Left ventricle myocardium inferior (tissue), 1 donor: ENCODE measurements at regions not wholly inside any gene's neighbourhood (a gene's known extent, or its start where the extent isn't known, plus 50 kb on each side); places are given as distances from the start of the nearest gene placed in this dataset.
A peak's percentile ranks its signal among the peaks of the same experiment; 100 is the strongest.

Experiments used
- DNase-seq: peaks from one replicate; pipeline ENCODE4 v3.0.0-alpha.2; 2020
- H3K27ac ChIP-seq: fragments of 200-600 bp; replicated peaks from 2 replicates; pipeline ENCODE4 v1.8.0; 2021
- H3K27me3 ChIP-seq: fragments of 200-600 bp; 2 replicates; pipeline ENCODE4 v1.8.0; 2021; ENCODE audit warnings: low read depth
- H3K36me3 ChIP-seq: fragments of 200-600 bp; 2 replicates; pipeline ENCODE4 v1.8.0; 2021
- H3K4me1 ChIP-seq: fragments of 200-600 bp; 2 replicates; pipeline ENCODE4 v1.8.0; 2021
- H3K4me3 ChIP-seq: fragments of 200-600 bp; 2 replicates; pipeline ENCODE4 v1.8.0; 2021; ENCODE audit warnings: mild to moderate bottlenecking, moderate library complexity
- H3K9me3 ChIP-seq: fragments of 200-600 bp; replicated peaks from 2 replicates; pipeline ENCODE4 v1.8.0; 2021
- intact Hi-C: fragments of 100-400 bp; cut with micrococcal nuclease; formaldehyde crosslinking; loops from one replicate; pipeline ENCODE4 v1.11.0; 2022
- TF ChIP-seq, protein P1 (sequence below): fragments of 200-600 bp; IDR thresholded peaks from 2 replicates; pipeline ENCODE4 v1.8.0; 2021; ENCODE audit warnings: antibody characterized with exemption, mild to moderate bottlenecking, borderline replicate concordance
- donor health status: DM: no; HTN: yes; CAD: no; lungs with severe emphysema.

DNA sequence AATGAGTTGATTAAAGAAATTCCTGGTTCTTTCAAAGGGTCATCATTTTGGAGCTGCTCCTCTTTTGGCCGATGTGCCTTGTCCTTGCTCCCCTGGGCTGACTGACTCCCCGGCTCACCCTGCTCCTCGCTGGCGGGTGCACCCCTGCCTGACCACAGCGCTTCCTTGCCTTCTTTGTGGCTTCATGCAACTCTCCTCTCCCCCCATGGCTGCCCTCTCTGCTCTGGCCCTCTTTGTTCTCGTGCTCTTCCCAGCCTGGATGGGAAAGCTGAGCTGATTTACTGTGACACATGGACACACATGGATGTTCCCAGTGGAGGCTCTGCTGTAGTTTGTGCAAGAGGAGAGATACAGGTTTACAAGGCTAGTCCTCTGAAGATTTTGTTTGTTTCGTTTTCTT lies 234.6 kb downstream of the HAUS1 start:
- H3K4me3 ChIP-seq = no peak overlapping the region
- no peaks in the 10 kb centered on the region for H3K36me3 ChIP-seq
- DNase-seq = no peak
- H3K27me3 ChIP-seq = no peaks in the 10 kb centered on the region
- TF ChIP-seq, protein P1, sequence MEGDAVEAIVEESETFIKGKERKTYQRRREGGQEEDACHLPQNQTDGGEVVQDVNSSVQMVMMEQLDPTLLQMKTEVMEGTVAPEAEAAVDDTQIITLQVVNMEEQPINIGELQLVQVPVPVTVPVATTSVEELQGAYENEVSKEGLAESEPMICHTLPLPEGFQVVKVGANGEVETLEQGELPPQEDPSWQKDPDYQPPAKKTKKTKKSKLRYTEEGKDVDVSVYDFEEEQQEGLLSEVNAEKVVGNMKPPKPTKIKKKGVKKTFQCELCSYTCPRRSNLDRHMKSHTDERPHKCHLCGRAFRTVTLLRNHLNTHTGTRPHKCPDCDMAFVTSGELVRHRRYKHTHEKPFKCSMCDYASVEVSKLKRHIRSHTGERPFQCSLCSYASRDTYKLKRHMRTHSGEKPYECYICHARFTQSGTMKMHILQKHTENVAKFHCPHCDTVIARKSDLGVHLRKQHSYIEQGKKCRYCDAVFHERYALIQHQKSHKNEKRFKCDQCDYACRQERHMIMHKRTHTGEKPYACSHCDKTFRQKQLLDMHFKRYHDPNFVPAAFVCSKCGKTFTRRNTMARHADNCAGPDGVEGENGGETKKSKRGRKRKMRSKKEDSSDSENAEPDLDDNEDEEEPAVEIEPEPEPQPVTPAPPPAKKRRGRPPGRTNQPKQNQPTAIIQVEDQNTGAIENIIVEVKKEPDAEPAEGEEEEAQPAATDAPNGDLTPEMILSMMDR = no peak
- peaks cover 81% of the 10 kb centered on the region for H3K4me1 ChIP-seq
- intact Hi-C loops = no loop called here
- no peaks in the 10 kb centered on the region for H3K9me3 ChIP-seq
- H3K27ac ChIP-seq = peak overlapping the region; percentile 44

DNA sequence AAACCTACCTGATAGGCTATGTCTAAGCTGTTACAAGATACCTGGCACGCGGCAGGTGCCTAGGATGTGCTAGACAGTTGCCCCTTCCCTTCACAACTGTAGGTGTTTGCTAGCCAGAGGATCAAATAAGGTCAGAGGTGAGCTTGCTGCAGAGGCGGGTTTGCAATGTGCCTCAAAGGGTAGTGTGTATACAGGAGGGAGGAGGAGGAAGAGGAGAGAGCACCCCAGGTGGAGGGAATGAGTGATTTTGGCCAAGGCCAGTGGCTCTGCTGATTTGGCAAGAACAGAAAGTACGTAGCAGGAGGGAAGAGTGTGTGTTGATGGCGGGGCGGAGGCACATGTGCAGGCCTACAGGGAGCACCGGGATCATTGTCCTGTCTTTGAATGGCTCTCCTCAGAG lies 236.5 kb downstream of the HAUS1 start:
- intact Hi-C loops = no loop called here
- TF ChIP-seq, protein P1 = no peak

DNA sequence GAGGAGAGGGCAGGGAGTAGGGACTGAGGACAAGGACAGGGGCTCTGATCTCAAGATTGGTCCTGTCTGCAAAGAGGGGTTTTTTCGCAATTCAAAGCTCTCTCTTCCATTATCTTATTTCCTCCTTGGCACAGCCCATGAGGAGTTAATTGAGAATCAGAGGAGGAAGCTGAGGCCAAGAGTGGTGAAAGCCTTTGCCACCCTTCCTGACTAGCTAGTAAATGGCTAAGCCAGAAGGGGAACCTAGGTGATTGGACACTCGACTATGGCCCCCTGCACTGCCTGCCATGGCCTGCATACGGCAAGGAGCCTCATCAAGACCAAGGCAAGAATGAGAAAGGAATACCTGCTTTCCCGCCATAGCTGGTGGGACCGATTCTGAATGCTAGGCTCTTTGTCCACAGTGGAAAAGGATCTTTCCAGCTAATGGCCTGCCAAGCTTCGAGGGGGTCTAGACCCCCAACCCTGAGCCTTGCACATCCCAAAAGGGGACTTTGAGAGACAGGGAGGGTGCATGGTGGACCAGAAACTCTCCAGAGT lies 237.9 kb downstream of the HAUS1 start:
- TF ChIP-seq, protein P1 = no peak
- Histone ChIP-seq H3K4me1 (peaks cover 75% of the 10 kb centered on the region), H3K9me3 (no peaks in the 10 kb centered on the region), H3K27me3 (no peaks in the 10 kb centered on the region), H3K4me3 (no peak overlapping the region), H3K27ac (peak overlapping the region; percentile 11), H3K36me3 (no peaks in the 10 kb centered on the region)
- no peak for DNase-seq
- intact Hi-C loops = no loop called here

More for the DNA sequence above, 236.5 kb downstream of the HAUS1 start:
- no peak overlapping the region for H3K4me3 ChIP-seq
- no peaks in the 10 kb centered on the region for H3K36me3 ChIP-seq
- DNase-seq = no peak
- peaks cover 88% of the 10 kb centered on the region for H3K4me1 ChIP-seq
- H3K27me3 ChIP-seq = no peaks in the 10 kb centered on the region
- H3K27ac ChIP-seq = no peak overlapping the region
- no peaks in the 10 kb centered on the region for H3K9me3 ChIP-seq

DNA sequence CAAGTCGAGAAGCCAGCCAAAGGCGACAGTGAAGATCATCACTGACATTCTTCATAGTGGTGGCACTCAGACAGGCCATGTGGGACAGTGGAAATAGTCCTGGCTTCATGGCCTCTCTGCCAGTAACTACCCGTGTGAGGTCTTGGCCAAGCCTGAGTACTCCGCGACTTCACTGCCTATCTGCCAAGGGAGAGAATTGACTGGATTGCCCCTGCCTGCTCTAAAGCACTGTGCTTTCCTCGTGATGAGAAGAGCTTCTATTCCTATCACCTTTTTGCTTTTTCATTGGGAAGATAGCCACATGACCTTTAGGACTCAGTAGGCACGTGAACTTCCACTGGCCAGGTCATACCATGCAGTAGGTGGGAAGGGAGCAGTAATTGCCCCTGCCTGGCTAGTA lies 239.3 kb downstream of the HAUS1 start:
- intact Hi-C loops = no loop called here
- peaks cover 61% of the 10 kb centered on the region for H3K4me1 ChIP-seq
- no peak for DNase-seq
- H3K4me3 ChIP-seq = no peak overlapping the region
- peak overlapping the region; percentile 73 for H3K27ac ChIP-seq
- TF ChIP-seq, protein P1 = no peak
- no peaks in the 10 kb centered on the region for H3K27me3 ChIP-seq
- no peaks in the 10 kb centered on the region for H3K9me3 ChIP-seq
- no peaks in the 10 kb centered on the region for H3K36me3 ChIP-seq

DNA sequence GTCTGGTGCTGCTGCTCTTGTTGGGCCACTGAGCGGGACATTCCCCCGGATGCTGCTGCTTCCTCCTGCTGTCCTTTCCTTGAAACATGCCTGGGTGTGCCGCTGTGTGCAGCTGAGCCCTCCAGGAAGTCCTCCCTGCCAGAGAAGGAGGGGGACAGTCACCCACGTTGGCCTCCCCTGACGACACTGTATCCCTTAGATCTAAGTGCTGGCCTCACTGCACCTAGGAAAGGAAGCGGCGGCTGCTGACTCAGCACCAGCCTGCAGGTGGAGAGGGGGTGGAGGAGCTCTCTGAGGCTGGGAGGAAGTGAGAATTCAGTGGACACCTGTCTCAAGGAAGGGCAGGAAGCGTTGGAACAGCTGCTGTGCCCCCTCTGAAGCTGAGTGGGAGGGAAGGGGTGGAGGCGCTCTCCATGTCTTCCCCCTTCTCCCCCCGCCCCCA lies 239.8 kb downstream of the HAUS1 start:
- TF ChIP-seq, protein P1 = no peak
- DNase-seq = peak; percentile 40
- Histone ChIP-seq H3K9me3 (no peaks in the 10 kb centered on the region), H3K27ac (peak overlapping the region; percentile 73), H3K4me1 (peaks cover 56% of the 10 kb centered on the region), H3K4me3 (no peak overlapping the region), H3K36me3 (no peaks in the 10 kb centered on the region), H3K27me3 (no peaks in the 10 kb centered on the region)
- intact Hi-C loops = no loop called here
